ENCODE measurements at regions not wholly inside any gene's neighbourhood (a gene's known extent, or its start where the extent isn't known, plus 50 kb on each side); places are given as distances from the start of the nearest gene placed in this dataset.
"Not testable (repeated sequence)": the region's sequence is repeated elsewhere in the genome, so short reads cannot be mapped to it uniquely, and the experiment has no call there.

DNA sequence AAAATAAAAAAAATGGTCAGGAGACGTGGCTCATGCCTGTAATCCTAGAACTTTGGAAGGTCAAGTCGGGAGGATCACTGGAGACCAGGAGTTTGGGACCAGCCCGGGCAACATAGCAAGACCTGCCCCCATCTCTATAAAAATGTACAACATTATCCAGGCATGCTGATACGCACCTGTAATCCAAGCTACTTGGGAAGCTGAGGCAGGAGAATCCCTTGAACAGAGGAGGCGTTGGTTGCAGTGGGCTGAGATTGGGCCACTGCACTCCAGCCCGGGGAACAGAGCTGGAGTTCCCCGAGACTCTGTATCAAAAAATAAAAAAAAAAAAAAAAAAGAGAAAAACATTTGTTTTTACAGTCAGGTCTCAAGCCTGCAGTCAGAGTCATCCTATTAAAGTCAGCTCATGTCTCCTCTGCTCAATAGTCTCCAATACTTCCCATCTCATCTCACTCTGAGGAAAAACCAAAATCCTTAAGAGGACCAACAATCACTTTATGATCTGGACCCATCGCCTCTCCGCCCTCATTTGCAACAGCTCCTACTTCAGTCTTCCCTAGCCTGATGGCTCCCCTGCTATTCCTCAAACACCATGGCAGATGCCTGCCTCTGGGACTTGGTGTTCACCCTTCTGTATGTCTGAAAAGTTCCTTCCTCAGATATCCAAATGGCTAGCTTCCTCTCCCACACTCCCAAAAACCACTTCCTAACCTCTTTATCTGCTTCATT is 4796.6 kb upstream of the OR11H1 start:
- H2BK15ac ChIP-seq (ENCODE audit: low read length); H2AFZ ChIP-seq (ENCODE audit: low read length); H3K27ac ChIP-seq (replicated peaks; ENCODE audit: low read length); H3K79me1 ChIP-seq (ENCODE audit: low read depth, low read length); H4K8ac ChIP-seq (ENCODE audit: low read depth, low read length); H2BK12ac ChIP-seq (ENCODE audit: low read length); H3K4me1 ChIP-seq (ENCODE audit: control insufficient read depth in 2 of 2, insufficient read depth in 1 of 2, low read depth in 1 of 2, low read length in 2 of 2); DNase-seq (ENCODE audit: low spot score); H3K14ac ChIP-seq (ENCODE audit: low read length); H2AK5ac ChIP-seq (ENCODE audit: low read depth, low read length); H3K4ac ChIP-seq (ENCODE audit: low read length); H4K91ac ChIP-seq (ENCODE audit: low read depth, low read length, poor library complexity); H3K27me3 ChIP-seq (ENCODE audit: control insufficient read depth in 3 of 3, insufficient read depth in 3 of 3, low read depth in 1 of 3, low read length in 3 of 3); H2BK5ac ChIP-seq (ENCODE audit: low read length); H3K36me3 ChIP-seq (replicated peaks in 1 of 2; ENCODE audit: control insufficient read depth in 2 of 2, insufficient read depth in 2 of 2, low read length in 2 of 2); H3K18ac ChIP-seq (ENCODE audit: low read length); H3K9ac ChIP-seq (ENCODE audit: low read depth, low read length, poor library complexity); H3K23ac ChIP-seq (ENCODE audit: low read depth, low read length, poor library complexity); H3K4me3 ChIP-seq (ENCODE audit: low read length in 2 of 2); H3K4me2 ChIP-seq (ENCODE audit: insufficient read depth, low read length, poor library complexity, severe bottlenecking); H2BK120ac ChIP-seq (ENCODE audit: low read depth, low read length): not testable (repeated sequence)
- peaks cover 7 to 25% of the 10 kb centered on the region in 2 donors for H3K9me3 ChIP-seq (replicated peaks in 1 of 2; ENCODE audit: control insufficient read depth in 2 of 2, insufficient read depth in 1 of 2, low read depth in 1 of 2, low read length in 2 of 2)
- no CpG with 5 or more reads among the region's 9 CpGs for WGBS, 2 donors (ENCODE audit: extremely low coverage in 2 of 2, insufficient read length in 2 of 2, insufficient replicate concordance in 1 of 2)

DNA sequence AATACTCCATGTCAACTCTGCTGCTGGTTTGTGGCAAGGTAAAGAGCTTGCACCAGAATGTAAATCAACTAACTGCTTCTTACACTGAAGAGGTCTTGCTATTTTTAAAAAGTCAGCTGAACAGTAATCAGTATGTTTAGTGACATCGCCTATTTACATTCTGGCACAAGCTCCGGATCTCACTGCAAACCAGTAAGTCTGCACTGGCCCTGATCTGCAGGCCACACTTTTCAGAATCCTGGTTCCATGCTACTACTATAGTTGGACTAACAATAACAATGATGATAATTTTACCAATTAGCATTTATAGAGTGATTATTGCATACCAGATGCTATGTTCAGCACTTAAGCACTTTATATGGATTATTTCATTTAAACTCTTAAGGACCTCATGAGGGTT is 4792.9 kb upstream of the OR11H1 start:
- not testable (repeated sequence) for H3K79me1 ChIP-seq (ENCODE audit: low read depth, low read length); H4K91ac ChIP-seq (ENCODE audit: low read depth, low read length, poor library complexity); H3K9me3 ChIP-seq (replicated peaks in 1 of 2; ENCODE audit: control insufficient read depth in 2 of 2, insufficient read depth in 1 of 2, low read depth in 1 of 2, low read length in 2 of 2); H3K4me1 ChIP-seq (ENCODE audit: control insufficient read depth in 2 of 2, insufficient read depth in 1 of 2, low read depth in 1 of 2, low read length in 2 of 2); H3K18ac ChIP-seq (ENCODE audit: low read length); H2BK15ac ChIP-seq (ENCODE audit: low read length); H3K9ac ChIP-seq (ENCODE audit: low read depth, low read length, poor library complexity); H3K14ac ChIP-seq (ENCODE audit: low read length); H4K8ac ChIP-seq (ENCODE audit: low read depth, low read length); H3K23ac ChIP-seq (ENCODE audit: low read depth, low read length, poor library complexity); H2BK120ac ChIP-seq (ENCODE audit: low read depth, low read length); H2BK5ac ChIP-seq (ENCODE audit: low read length); H2AFZ ChIP-seq (ENCODE audit: low read length); H3K27me3 ChIP-seq (ENCODE audit: control insufficient read depth in 3 of 3, insufficient read depth in 3 of 3, low read depth in 1 of 3, low read length in 3 of 3); H3K36me3 ChIP-seq (replicated peaks in 1 of 2; ENCODE audit: control insufficient read depth in 2 of 2, insufficient read depth in 2 of 2, low read length in 2 of 2); H2BK12ac ChIP-seq (ENCODE audit: low read length); H3K27ac ChIP-seq (replicated peaks; ENCODE audit: low read length); H3K4me3 ChIP-seq (ENCODE audit: low read length in 2 of 2); H2AK5ac ChIP-seq (ENCODE audit: low read depth, low read length); DNase-seq (ENCODE audit: low spot score); H3K4ac ChIP-seq (ENCODE audit: low read length); H3K4me2 ChIP-seq (ENCODE audit: insufficient read depth, low read length, poor library complexity, severe bottlenecking)
- no CpG with 5 or more reads among the region's 2 CpGs for WGBS, 2 donors (ENCODE audit: extremely low coverage in 2 of 2, insufficient read length in 2 of 2, insufficient replicate concordance in 1 of 2)

DNA sequence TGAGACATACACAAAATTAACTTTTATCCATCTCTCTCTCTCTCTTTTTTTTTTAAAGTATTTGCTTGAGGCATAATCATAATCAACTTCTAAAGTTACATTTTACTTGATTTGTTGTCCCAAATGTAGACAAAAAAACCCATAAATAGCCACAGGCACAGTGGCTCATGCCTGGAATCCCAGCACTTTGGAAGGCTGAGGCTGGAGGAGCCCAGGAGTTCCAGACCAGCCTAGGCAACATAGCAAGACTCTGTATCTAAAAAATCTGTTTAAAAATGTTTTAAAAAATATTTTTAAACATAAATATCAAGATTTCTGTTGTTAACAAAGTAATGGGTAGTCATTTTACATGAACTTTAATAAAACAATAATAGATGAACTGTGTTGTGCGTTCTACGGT is 4791.1 kb upstream of the OR11H1 start:
- not testable (repeated sequence) for H3K36me3 ChIP-seq (replicated peaks in 1 of 2; ENCODE audit: control insufficient read depth in 2 of 2, insufficient read depth in 2 of 2, low read length in 2 of 2); H3K79me1 ChIP-seq (ENCODE audit: low read depth, low read length); H3K14ac ChIP-seq (ENCODE audit: low read length); H2AK5ac ChIP-seq (ENCODE audit: low read depth, low read length); H3K18ac ChIP-seq (ENCODE audit: low read length); H2BK5ac ChIP-seq (ENCODE audit: low read length); H3K23ac ChIP-seq (ENCODE audit: low read depth, low read length, poor library complexity); H3K9ac ChIP-seq (ENCODE audit: low read depth, low read length, poor library complexity); H3K4ac ChIP-seq (ENCODE audit: low read length); H4K91ac ChIP-seq (ENCODE audit: low read depth, low read length, poor library complexity); H3K27ac ChIP-seq (replicated peaks; ENCODE audit: low read length); H4K8ac ChIP-seq (ENCODE audit: low read depth, low read length); H2BK15ac ChIP-seq (ENCODE audit: low read length); H2AFZ ChIP-seq (ENCODE audit: low read length); H3K9me3 ChIP-seq (replicated peaks in 1 of 2; ENCODE audit: control insufficient read depth in 2 of 2, insufficient read depth in 1 of 2, low read depth in 1 of 2, low read length in 2 of 2); DNase-seq (ENCODE audit: low spot score); H3K4me3 ChIP-seq (ENCODE audit: low read length in 2 of 2); H2BK12ac ChIP-seq (ENCODE audit: low read length); H3K4me2 ChIP-seq (ENCODE audit: insufficient read depth, low read length, poor library complexity, severe bottlenecking); H3K27me3 ChIP-seq (ENCODE audit: control insufficient read depth in 3 of 3, insufficient read depth in 3 of 3, low read depth in 1 of 3, low read length in 3 of 3); H2BK120ac ChIP-seq (ENCODE audit: low read depth, low read length); H3K4me1 ChIP-seq (ENCODE audit: control insufficient read depth in 2 of 2, insufficient read depth in 1 of 2, low read depth in 1 of 2, low read length in 2 of 2)
- WGBS, 2 donors (ENCODE audit: extremely low coverage in 2 of 2, insufficient read length in 2 of 2, insufficient replicate concordance in 1 of 2): no CpG with 5 or more reads among the region's 2 CpGs

DNA sequence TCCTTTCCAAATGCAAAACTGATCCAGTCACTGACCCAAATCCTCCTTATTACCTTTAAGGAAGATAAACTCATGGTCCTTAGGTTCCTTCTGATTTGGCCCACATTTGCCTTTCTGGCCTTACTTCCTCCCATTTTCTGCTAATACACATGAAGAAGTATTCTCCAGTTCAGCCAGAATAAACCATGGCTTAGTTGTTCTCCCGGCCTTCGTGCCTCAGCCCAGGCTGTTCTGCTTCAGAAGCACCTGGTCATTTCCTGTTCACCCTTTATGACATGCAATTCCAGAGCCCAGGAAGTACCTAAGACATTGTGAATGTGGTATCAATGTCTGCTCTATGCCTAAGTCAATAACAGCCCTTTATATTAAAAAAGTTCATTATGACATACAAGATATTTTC is 4790.1 kb upstream of the OR11H1 start:
- H3K14ac ChIP-seq (ENCODE audit: low read length); H3K36me3 ChIP-seq (replicated peaks in 1 of 2; ENCODE audit: control insufficient read depth in 2 of 2, insufficient read depth in 2 of 2, low read length in 2 of 2); DNase-seq (ENCODE audit: low spot score); H2AFZ ChIP-seq (ENCODE audit: low read length); H3K4me1 ChIP-seq (ENCODE audit: control insufficient read depth in 2 of 2, insufficient read depth in 1 of 2, low read depth in 1 of 2, low read length in 2 of 2); H3K4me2 ChIP-seq (ENCODE audit: insufficient read depth, low read length, poor library complexity, severe bottlenecking); H3K4me3 ChIP-seq (ENCODE audit: low read length in 2 of 2); H2BK15ac ChIP-seq (ENCODE audit: low read length); H4K91ac ChIP-seq (ENCODE audit: low read depth, low read length, poor library complexity); H3K27ac ChIP-seq (replicated peaks; ENCODE audit: low read length); H3K79me1 ChIP-seq (ENCODE audit: low read depth, low read length); H4K8ac ChIP-seq (ENCODE audit: low read depth, low read length); H3K18ac ChIP-seq (ENCODE audit: low read length); H2AK5ac ChIP-seq (ENCODE audit: low read depth, low read length); H2BK5ac ChIP-seq (ENCODE audit: low read length); H3K9me3 ChIP-seq (replicated peaks in 1 of 2; ENCODE audit: control insufficient read depth in 2 of 2, insufficient read depth in 1 of 2, low read depth in 1 of 2, low read length in 2 of 2); H3K23ac ChIP-seq (ENCODE audit: low read depth, low read length, poor library complexity); H3K4ac ChIP-seq (ENCODE audit: low read length); H2BK12ac ChIP-seq (ENCODE audit: low read length); H2BK120ac ChIP-seq (ENCODE audit: low read depth, low read length); H3K9ac ChIP-seq (ENCODE audit: low read depth, low read length, poor library complexity); H3K27me3 ChIP-seq (ENCODE audit: control insufficient read depth in 3 of 3, insufficient read depth in 3 of 3, low read depth in 1 of 3, low read length in 3 of 3): not testable (repeated sequence)
- no CpG with 5 or more reads among the region's 2 CpGs for WGBS, 2 donors (ENCODE audit: extremely low coverage in 2 of 2, insufficient read length in 2 of 2, insufficient replicate concordance in 1 of 2)

All from neuronal stem cell (in vitro differentiated cells).